ENCODE measurements at regions not wholly inside any gene's neighbourhood (a gene's known extent, or its start where the extent isn't known, plus 50 kb on each side); places are given as distances from the start of the nearest gene placed in this dataset.

- no peak overlapping the region for H2BK120ac ChIP-seq (ENCODE audit: low read depth, low read length)
- H2BK5ac ChIP-seq (ENCODE audit: low read depth, low read length, poor library complexity, severe bottlenecking): no peak overlapping the region
- H2BK12ac ChIP-seq (ENCODE audit: low read length in 2 of 2): no peak overlapping the region
- H4K8ac ChIP-seq (ENCODE audit: low read length): peak overlapping the region; percentile 31
- no peak overlapping the region for H3K4ac ChIP-seq (ENCODE audit: low read depth in 1 of 2, low read length in 2 of 2)
- H3K18ac ChIP-seq (ENCODE audit: low read depth in 1 of 2, low read length in 2 of 2): peak overlapping the region in 1 of 2 experiments; percentile 66
- H3K9ac ChIP-seq (ENCODE audit: low read length): no peak overlapping the region
- H3K4me1 ChIP-seq (ENCODE audit: control insufficient read depth, insufficient read depth, low read depth, low read length): no peaks in the 10 kb centered on the region
- H3K9me3 ChIP-seq (ENCODE audit: control insufficient read depth, low read length): no peaks in the 10 kb centered on the region
- H4K91ac ChIP-seq (ENCODE audit: low read length): peak overlapping the region; percentile 59
- 85% methylated on average over 7 of the region's 10 CpGs for WGBS
- H2AK5ac ChIP-seq (ENCODE audit: low read length, severe bottlenecking): no peak overlapping the region
- H3K79me1 ChIP-seq (replicated peaks; ENCODE audit: low read length, poor library complexity, severe bottlenecking): no peaks in the 10 kb centered on the region
- DNase-seq: no peak
- no peak overlapping the region for H3K4me3 ChIP-seq (ENCODE audit: insufficient read depth in 1 of 2, low read depth in 1 of 2, low read length in 2 of 2)
- no peak overlapping the region for H3K14ac ChIP-seq (ENCODE audit: low read length in 2 of 2)
- H2BK15ac ChIP-seq (ENCODE audit: low read depth, poor library complexity, severe bottlenecking): no peak overlapping the region
- H3K27ac ChIP-seq (ENCODE audit: low read length, poor library complexity, severe bottlenecking): no peak overlapping the region
- H3K27me3 ChIP-seq (ENCODE audit: control insufficient read depth in 1 of 2, insufficient read depth in 1 of 2, low read length in 2 of 2): no peaks in the 10 kb centered on the region
- no peak overlapping the region for H3K4me2 ChIP-seq (ENCODE audit: low read length, poor library complexity, severe bottlenecking)
- H2AFZ ChIP-seq (ENCODE audit: low read depth, low read length): no peak overlapping the region
- no peak overlapping the region for H3K23ac ChIP-seq (ENCODE audit: low read length in 2 of 2)
- H3K36me3 ChIP-seq (ENCODE audit: control insufficient read depth in 1 of 2, insufficient read depth in 2 of 2, low read depth in 1 of 2, low read length in 2 of 2): no peaks in the 10 kb centered on the region
Measured at GRCh38 chr18:41372046-41372665, 582.9 kb upstream of the PIK3C3 start.

GRCh38 chr18:41371156-41372045, 583.6 kb upstream of the PIK3C3 start:
- Histone ChIP-seq H2BK5ac (ENCODE audit: low read depth, low read length, poor library complexity, severe bottlenecking) (no peak overlapping the region), H3K23ac (ENCODE audit: low read length in 2 of 2) (no peak overlapping the region), H3K4ac (ENCODE audit: low read depth in 1 of 2, low read length in 2 of 2) (no peak overlapping the region), H3K14ac (ENCODE audit: low read length in 2 of 2) (no peak overlapping the region), H3K36me3 (ENCODE audit: control insufficient read depth in 1 of 2, insufficient read depth in 2 of 2, low read depth in 1 of 2, low read length in 2 of 2) (no peaks in the 10 kb centered on the region), H3K4me2 (ENCODE audit: low read length, poor library complexity, severe bottlenecking) (no peak overlapping the region), H3K4me3 (ENCODE audit: insufficient read depth in 1 of 2, low read depth in 1 of 2, low read length in 2 of 2) (no peak overlapping the region), H2BK15ac (ENCODE audit: low read depth, poor library complexity, severe bottlenecking) (no peak overlapping the region), H2BK120ac (ENCODE audit: low read depth, low read length) (no peak overlapping the region), H3K27ac (ENCODE audit: low read length, poor library complexity, severe bottlenecking) (no peak overlapping the region), H2BK12ac (ENCODE audit: low read length in 2 of 2) (peak overlapping the region; percentile 13 to 56), H4K8ac (ENCODE audit: low read length) (peak overlapping the region; percentile 81), H2AFZ (ENCODE audit: low read depth, low read length) (no peak overlapping the region), H3K79me1 (replicated peaks; ENCODE audit: low read length, poor library complexity, severe bottlenecking) (no peaks in the 10 kb centered on the region), H3K4me1 (ENCODE audit: control insufficient read depth, insufficient read depth, low read depth, low read length) (no peaks in the 10 kb centered on the region), H3K9me3 (ENCODE audit: control insufficient read depth, low read length) (no peaks in the 10 kb centered on the region), H3K9ac (ENCODE audit: low read length) (no peak overlapping the region), H3K27me3 (ENCODE audit: control insufficient read depth in 1 of 2, insufficient read depth in 1 of 2, low read length in 2 of 2) (no peaks in the 10 kb centered on the region), H4K91ac (ENCODE audit: low read length) (peak overlapping the region; percentile 66), H3K18ac (ENCODE audit: low read depth in 1 of 2, low read length in 2 of 2) (no peak overlapping the region), H2AK5ac (ENCODE audit: low read length, severe bottlenecking) (no peak overlapping the region)
- peak; percentile 30 for DNase-seq
- WGBS: 92% methylated on average over 4 of the region's 5 CpGs

GRCh38 chr18:41370740-41371139, 584.3 kb upstream of the PIK3C3 start:
- H3K27ac ChIP-seq (ENCODE audit: low read length, poor library complexity, severe bottlenecking): no peak overlapping the region
- no peak for DNase-seq
- no peaks in the 10 kb centered on the region for H3K9me3 ChIP-seq (ENCODE audit: control insufficient read depth, low read length)
- H2AFZ ChIP-seq (ENCODE audit: low read depth, low read length): no peak overlapping the region
- H3K9ac ChIP-seq (ENCODE audit: low read length): no peak overlapping the region
- H3K4me3 ChIP-seq (ENCODE audit: insufficient read depth in 1 of 2, low read depth in 1 of 2, low read length in 2 of 2): no peak overlapping the region
- no peaks in the 10 kb centered on the region for H3K36me3 ChIP-seq (ENCODE audit: control insufficient read depth in 1 of 2, insufficient read depth in 2 of 2, low read depth in 1 of 2, low read length in 2 of 2)
- H3K18ac ChIP-seq (ENCODE audit: low read depth in 1 of 2, low read length in 2 of 2): no peak overlapping the region
- WGBS: 92% methylated on average over 4 of the region's 4 CpGs
- no peak overlapping the region for H2AK5ac ChIP-seq (ENCODE audit: low read length, severe bottlenecking)
- no peaks in the 10 kb centered on the region for H3K27me3 ChIP-seq (ENCODE audit: control insufficient read depth in 1 of 2, insufficient read depth in 1 of 2, low read length in 2 of 2)
- no peaks in the 10 kb centered on the region for H3K79me1 ChIP-seq (replicated peaks; ENCODE audit: low read length, poor library complexity, severe bottlenecking)
- H2BK15ac ChIP-seq (ENCODE audit: low read depth, poor library complexity, severe bottlenecking): no peak overlapping the region
- H3K23ac ChIP-seq (ENCODE audit: low read length in 2 of 2): no peak overlapping the region
- H3K4me1 ChIP-seq (ENCODE audit: control insufficient read depth, insufficient read depth, low read depth, low read length): no peaks in the 10 kb centered on the region
- no peak overlapping the region for H2BK120ac ChIP-seq (ENCODE audit: low read depth, low read length)
- H3K4ac ChIP-seq (ENCODE audit: low read depth in 1 of 2, low read length in 2 of 2): no peak overlapping the region
- H3K4me2 ChIP-seq (ENCODE audit: low read length, poor library complexity, severe bottlenecking): no peak overlapping the region
- no peak overlapping the region for H4K91ac ChIP-seq (ENCODE audit: low read length)
- no peak overlapping the region for H3K14ac ChIP-seq (ENCODE audit: low read length in 2 of 2)
- H2BK12ac ChIP-seq (ENCODE audit: low read length in 2 of 2): no peak overlapping the region
- H4K8ac ChIP-seq (ENCODE audit: low read length): no peak overlapping the region
- no peak overlapping the region for H2BK5ac ChIP-seq (ENCODE audit: low read depth, low read length, poor library complexity, severe bottlenecking)

GRCh38 chr18:41357708-41358107, 597.3 kb upstream of the PIK3C3 start:
- Histone ChIP-seq H3K4ac (ENCODE audit: low read depth in 1 of 2, low read length in 2 of 2) (no peak overlapping the region), H2BK12ac (ENCODE audit: low read length in 2 of 2) (no peak overlapping the region), H3K9me3 (ENCODE audit: control insufficient read depth, low read length) (peaks cover 35% of the 10 kb centered on the region), H2AK5ac (ENCODE audit: low read length, severe bottlenecking) (no peak overlapping the region), H3K9ac (ENCODE audit: low read length) (no peak overlapping the region), H2BK120ac (ENCODE audit: low read depth, low read length) (no peak overlapping the region), H4K8ac (ENCODE audit: low read length) (no peak overlapping the region), H3K79me1 (replicated peaks; ENCODE audit: low read length, poor library complexity, severe bottlenecking) (no peaks in the 10 kb centered on the region), H3K4me3 (ENCODE audit: insufficient read depth in 1 of 2, low read depth in 1 of 2, low read length in 2 of 2) (no peak overlapping the region), H3K36me3 (ENCODE audit: control insufficient read depth in 1 of 2, insufficient read depth in 2 of 2, low read depth in 1 of 2, low read length in 2 of 2) (no peaks in the 10 kb centered on the region), H3K27me3 (ENCODE audit: control insufficient read depth in 1 of 2, insufficient read depth in 1 of 2, low read length in 2 of 2) (no peaks in the 10 kb centered on the region), H4K91ac (ENCODE audit: low read length) (no peak overlapping the region), H3K23ac (ENCODE audit: low read length in 2 of 2) (no peak overlapping the region), H3K4me2 (ENCODE audit: low read length, poor library complexity, severe bottlenecking) (no peak overlapping the region), H3K18ac (ENCODE audit: low read depth in 1 of 2, low read length in 2 of 2) (no peak overlapping the region), H3K27ac (ENCODE audit: low read length, poor library complexity, severe bottlenecking) (no peak overlapping the region), H2BK5ac (ENCODE audit: low read depth, low read length, poor library complexity, severe bottlenecking) (no peak overlapping the region), H2BK15ac (ENCODE audit: low read depth, poor library complexity, severe bottlenecking) (no peak overlapping the region), H2AFZ (ENCODE audit: low read depth, low read length) (no peak overlapping the region), H3K14ac (ENCODE audit: low read length in 2 of 2) (no peak overlapping the region), H3K4me1 (ENCODE audit: control insufficient read depth, insufficient read depth, low read depth, low read length) (no peaks in the 10 kb centered on the region)
- DNase-seq: no peak
- no CpG with 5 or more reads among the region's 2 CpGs for WGBS
